GM21723 (cell line): ENCODE measurements at regions not wholly inside any gene's neighbourhood (a gene's known extent, or its start where the extent isn't known, plus 50 kb on each side); places are given as distances from the start of the nearest gene placed in this dataset.
"Not testable (repeated sequence)": the region's sequence is repeated elsewhere in the genome, so short reads cannot be mapped to it uniquely, and the experiment has no call there.

Experiments used
- ATAC-seq: cut with Tn5 transposase; IDR thresholded peaks from one replicate; pipeline ENCODE4 v1.9.1; 2021; ENCODE audit warnings: mild to moderate bottlenecking, moderate library complexity; ENCODE audit not compliant: unreplicated experiment

GRCh38 chr15:22358932-22359331, 99.8 kb upstream of the GOLGA6L22 start:
- not testable (repeated sequence) for ATAC-seq

- peak; percentile 93 for ATAC-seq
These were observed 99.1 kb upstream of the GOLGA6L22 start for GRCh38 chr15:22359587-22359986.

DNA sequence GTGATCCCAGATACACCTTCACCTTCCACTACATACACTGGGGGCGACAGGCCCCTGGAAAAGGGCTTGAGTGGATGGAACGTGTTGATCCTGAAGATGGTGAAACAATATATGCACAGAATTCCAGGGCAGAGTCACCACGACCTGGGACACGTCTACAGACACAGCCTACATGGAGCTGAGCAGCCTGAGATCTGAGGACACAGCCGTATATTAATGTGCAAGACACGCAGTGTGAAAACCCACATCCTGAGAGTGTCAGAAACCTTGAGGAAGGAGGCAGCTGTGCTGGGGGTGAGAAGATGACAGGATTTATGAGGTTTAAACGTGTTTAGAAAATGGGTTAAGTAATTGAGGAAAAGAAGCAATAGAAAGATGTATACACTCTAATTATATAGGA, 98.0 kb upstream of the GOLGA6L22 start:
- not testable (repeated sequence) for ATAC-seq

- not testable (repeated sequence) for ATAC-seq
These were observed 96.2 kb upstream of the GOLGA6L22 start for GRCh38 chr15:22362502-22362901.

DNA sequence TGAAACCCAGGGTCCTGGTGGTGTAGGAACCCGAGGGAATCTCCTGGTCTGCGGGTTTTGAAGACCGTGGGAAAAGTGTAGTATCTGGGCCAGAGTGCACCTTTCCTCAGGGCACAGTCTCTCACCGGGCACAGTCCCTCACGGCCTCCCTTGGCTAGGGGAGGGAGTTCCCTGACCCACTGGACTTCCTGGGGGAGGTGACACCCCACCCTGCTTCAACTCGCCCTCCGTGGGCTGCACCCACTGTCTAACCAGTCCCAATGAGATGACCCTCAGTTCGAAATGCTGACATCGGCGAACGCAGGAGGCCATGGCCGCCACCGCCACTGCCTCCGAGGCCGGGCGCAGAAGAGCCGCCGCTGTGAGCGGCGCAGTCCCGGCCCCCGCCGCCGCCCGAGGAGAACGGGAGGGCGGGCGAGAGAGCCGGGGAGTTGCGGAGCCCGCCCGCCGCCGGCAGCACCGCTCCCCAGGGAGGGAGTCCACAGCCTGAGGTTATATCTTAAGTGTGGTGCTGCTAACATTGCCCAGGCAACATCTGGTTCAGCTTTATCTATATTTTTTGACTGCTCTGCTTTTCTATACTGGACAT, 87.4 kb upstream of the GOLGA6L22 start:
- ATAC-seq = not testable (repeated sequence)

GRCh38 chr15:22374531-22374930, 84.2 kb upstream of the GOLGA6L22 start:
- not testable (repeated sequence) for ATAC-seq

GRCh38 chr15:22375829-22376228, 82.9 kb upstream of the GOLGA6L22 start:
- ATAC-seq = not testable (repeated sequence)

GRCh38 chr15:22377859-22378258, 80.8 kb upstream of the GOLGA6L22 start:
- peak; percentile 75 for ATAC-seq

GRCh38 chr15:22387691-22388090, 71.0 kb upstream of the GOLGA6L22 start:
- not testable (repeated sequence) for ATAC-seq

DNA sequence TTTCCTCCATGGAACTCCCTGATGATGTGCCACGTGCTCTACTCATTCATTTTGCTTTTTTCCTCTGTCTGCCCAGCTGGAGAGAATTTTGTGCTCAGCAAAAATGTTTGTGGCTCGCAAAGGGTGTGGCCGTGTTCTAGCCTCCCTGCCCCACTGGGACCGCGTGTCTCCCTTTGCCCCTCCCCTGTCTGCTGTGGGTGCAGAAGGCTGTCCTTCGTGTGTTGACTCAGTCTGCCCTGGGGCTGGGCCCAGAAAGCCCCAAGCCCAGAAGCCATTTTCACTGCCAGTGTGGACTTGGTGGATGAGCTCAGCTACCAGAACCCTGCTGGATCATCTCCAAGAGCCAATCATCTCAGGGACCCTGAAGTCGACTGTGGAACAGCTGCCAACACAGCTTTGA, 70.3 kb upstream of the GOLGA6L22 start:
- not testable (repeated sequence) for ATAC-seq

DNA sequence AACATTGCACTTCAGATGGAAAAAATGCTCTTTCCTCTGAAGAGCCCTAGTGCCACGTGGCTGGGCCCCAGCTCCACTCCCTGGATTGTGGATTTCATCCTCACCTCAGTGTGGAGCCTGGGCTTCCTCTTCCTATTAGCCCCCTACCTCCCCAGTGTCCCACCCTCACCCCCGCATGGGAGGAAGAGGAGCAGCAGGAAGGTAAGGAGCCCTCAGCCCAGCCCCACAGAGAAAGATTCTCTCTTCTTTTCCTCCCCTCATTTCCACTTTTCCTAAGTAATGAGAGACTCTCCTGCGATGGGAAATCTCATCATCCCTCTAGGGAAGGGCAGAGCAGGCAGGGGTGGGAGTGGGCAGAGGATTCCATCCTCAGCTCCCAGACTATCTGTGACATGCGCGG, 57.5 kb upstream of the GOLGA6L22 start:
- ATAC-seq = not testable (repeated sequence)

GRCh38 chr15:22401703-22402102, 57.0 kb upstream of the GOLGA6L22 start:
- ATAC-seq = not testable (repeated sequence)

GRCh38 chr15:22405765-22406164, 52.9 kb upstream of the GOLGA6L22 start:
- ATAC-seq = not testable (repeated sequence)
